ENCODE measurements at regions not wholly inside any gene's neighbourhood (a gene's known extent, or its start where the extent isn't known, plus 50 kb on each side); places are given as distances from the start of the nearest gene placed in this dataset.

GRCh38 chr9:13717322-13718054 is 438.0 kb upstream of the MPDZ start:
- no peaks in the 10 kb centered on the region for H3K36me3 ChIP-seq (replicated peaks in 1 of 2; ENCODE audit: control extremely low read depth in 1 of 2, control insufficient read depth in 1 of 2, extremely low read depth in 1 of 2, insufficient read depth in 2 of 2, low read length in 1 of 2)
- no peak overlapping the region for H3K4me2 ChIP-seq (replicated peaks; ENCODE audit: low read depth, low read length, poor library complexity, severe bottlenecking)
- no peaks in the 10 kb centered on the region for H3K79me2 ChIP-seq (ENCODE audit: control insufficient read depth, insufficient read depth, low read length)
- Mint-ChIP-seq H3K4me1 (no peaks in the 10 kb centered on the region), H3K9me3 (ENCODE audit: insufficient read depth) (peaks cover 2% of the 10 kb centered on the region), H3K4me3 (no peak overlapping the region), H3K27me3 (no peaks in the 10 kb centered on the region), H3K27ac (no peak overlapping the region)
- H3K4me3 ChIP-seq (ENCODE audit: control extremely low read depth in 1 of 5, extremely low read depth in 1 of 5, insufficient read depth in 1 of 5, low read depth in 2 of 5, low read length in 4 of 5), result no peak overlapping the region
- no peak overlapping the region for H3K9ac ChIP-seq (ENCODE audit: low read length)
- H3K4me1 ChIP-seq (ENCODE audit: control insufficient read depth in 2 of 2, insufficient read depth in 2 of 2, low read length in 2 of 2), result no peaks in the 10 kb centered on the region
- 79% methylated on average over 2 of the region's 3 CpGs for WGBS (ENCODE audit: insufficient coverage)
- no peak for TF ChIP-seq CTCF (IDR thresholded peaks at IDR 0.05)
- ATAC-seq (ENCODE audit: low read depth) (no peak), DNase-seq (no peak)
- H3K27ac ChIP-seq (ENCODE audit: low read length in 2 of 2), result no peak overlapping the region
- H3K27me3 ChIP-seq (replicated peaks in 1 of 4; ENCODE audit: control extremely low read depth in 1 of 4, control insufficient read depth in 3 of 4, insufficient read depth in 4 of 4, low read length in 3 of 4), result no peaks in the 10 kb centered on the region
- intact Hi-C loops (cut with micrococcal nuclease), result no loop called here
- no peaks in the 10 kb centered on the region for H3K9me3 ChIP-seq (ENCODE audit: control extremely low read depth in 1 of 3, control insufficient read depth in 2 of 3, insufficient read depth in 1 of 3, low read length in 2 of 3)
- POLR2A ChIA-PET, result no interaction called here
- CTCF ChIA-PET, result no interaction called here
- H4K20me1 ChIP-seq (ENCODE audit: control insufficient read depth, insufficient read depth, low read length, poor library complexity, severe bottlenecking), result no peaks in the 10 kb centered on the region
- no peak overlapping the region for H2AFZ ChIP-seq (ENCODE audit: insufficient read depth, low read depth, low read length, poor library complexity, severe bottlenecking)

GRCh38 chr9:13716601-13717321 is 437.3 kb upstream of the MPDZ start:
- Histone ChIP-seq H3K27me3 (replicated peaks in 1 of 4; ENCODE audit: control extremely low read depth in 1 of 4, control insufficient read depth in 3 of 4, insufficient read depth in 4 of 4, low read length in 3 of 4) (no peaks in the 10 kb centered on the region), H3K4me2 (replicated peaks; ENCODE audit: low read depth, low read length, poor library complexity, severe bottlenecking) (no peak overlapping the region), H3K4me3 (ENCODE audit: control extremely low read depth in 1 of 5, extremely low read depth in 1 of 5, insufficient read depth in 1 of 5, low read depth in 2 of 5, low read length in 4 of 5) (no peak overlapping the region), H3K27ac (ENCODE audit: low read length in 2 of 2) (no peak overlapping the region), H3K9ac (ENCODE audit: low read length) (no peak overlapping the region), H3K36me3 (replicated peaks in 1 of 2; ENCODE audit: control extremely low read depth in 1 of 2, control insufficient read depth in 1 of 2, extremely low read depth in 1 of 2, insufficient read depth in 2 of 2, low read length in 1 of 2) (no peaks in the 10 kb centered on the region), H4K20me1 (ENCODE audit: control insufficient read depth, insufficient read depth, low read length, poor library complexity, severe bottlenecking) (no peaks in the 10 kb centered on the region), H3K79me2 (ENCODE audit: control insufficient read depth, insufficient read depth, low read length) (no peaks in the 10 kb centered on the region), H2AFZ (ENCODE audit: insufficient read depth, low read depth, low read length, poor library complexity, severe bottlenecking) (no peak overlapping the region), H3K4me1 (ENCODE audit: control insufficient read depth in 2 of 2, insufficient read depth in 2 of 2, low read length in 2 of 2) (no peaks in the 10 kb centered on the region), H3K9me3 (ENCODE audit: control extremely low read depth in 1 of 3, control insufficient read depth in 2 of 3, insufficient read depth in 1 of 3, low read length in 2 of 3) (no peaks in the 10 kb centered on the region)
- peaks cover 2% of the 10 kb centered on the region for H3K9me3 Mint-ChIP-seq (ENCODE audit: insufficient read depth)
- no peak overlapping the region for H3K27ac Mint-ChIP-seq
- 64% methylated on average over 1 of the region's 6 CpGs for WGBS (ENCODE audit: insufficient coverage)
- ATAC-seq (ENCODE audit: low read depth) (no peak), DNase-seq (no peak)
- H3K4me1 Mint-ChIP-seq, result no peaks in the 10 kb centered on the region
- H3K4me3 Mint-ChIP-seq, result no peak overlapping the region
- ChIA-PET POLR2A (no interaction called here), CTCF (no interaction called here)
- TF ChIP-seq EZH2 (IDR thresholded peaks at IDR 0.05; ENCODE audit: borderline replicate concordance, insufficient read depth, low read depth, low read length, poor library complexity, severe bottlenecking), result no peak
- TF ChIP-seq CTCF (IDR thresholded peaks at IDR 0.05), result no peak
- intact Hi-C loops (cut with micrococcal nuclease), result no loop called here
- H3K27me3 Mint-ChIP-seq, result no peaks in the 10 kb centered on the region

All from B cell (primary cell).